Upper lobe of right lung (tissue), 1 donor: ENCODE measurements at regions not wholly inside any gene's neighbourhood (a gene's known extent, or its start where the extent isn't known, plus 50 kb on each side); places are given as distances from the start of the nearest gene placed in this dataset.

Experiments
- ATAC-seq: fragments of 200-7000 bp; cut with Tn5 transposase; one replicate; pipeline ENCODE4 v1.9.1; 2020; ENCODE audit warnings: mild to moderate bottlenecking, moderate library complexity
- DNase-seq: peaks from one replicate; pipeline ENCODE4 v3.0.0-alpha.2; 2020
- H3K27ac ChIP-seq: fragments of 200-600 bp; one replicate; pipeline ENCODE4 v1.8.0; 2022
- H3K27me3 ChIP-seq: fragments of 200-600 bp; one replicate; pipeline ENCODE4 v1.8.0; 2022; ENCODE audit warnings: mild to moderate bottlenecking
- H3K36me3 ChIP-seq: fragments of 200-600 bp; one replicate; pipeline ENCODE4 v1.8.0; 2022
- H3K4me1 ChIP-seq: fragments of 200-600 bp; one replicate; pipeline ENCODE4 v1.8.0; 2022
- H3K4me3 ChIP-seq: fragments of 200-600 bp; one replicate; pipeline ENCODE4 v1.8.0; 2022; ENCODE audit warnings: mild to moderate bottlenecking
- H3K9me3 ChIP-seq: fragments of 200-600 bp; one replicate; pipeline ENCODE4 v1.8.0; 2022
- CTCF ChIP-seq: fragments of 200-600 bp; IDR thresholded peaks from one replicate; pipeline ENCODE4 v1.8.0; 2022; ENCODE audit warnings: antibody characterized with exemption
- intact Hi-C: fragments of 100-400 bp; cut with DNase I; formaldehyde crosslinking; loops from one replicate; pipeline ENCODE4 v1.11.0; 2022
- donor health status: DM: no; HTN: yes; CAD: no; lungs with severe emphysema.

- H3K27me3 ChIP-seq, result no peaks in the 10 kb centered on the region
- no peak overlapping the region for H3K27ac ChIP-seq
- ATAC-seq, result no peak
- DNase-seq, result no peak
- intact Hi-C loops, result no loop called here
- TF ChIP-seq CTCF, result no peak
- no peaks in the 10 kb centered on the region for H3K36me3 ChIP-seq
- no peaks in the 10 kb centered on the region for H3K9me3 ChIP-seq
- no peaks in the 10 kb centered on the region for H3K4me1 ChIP-seq
- H3K4me3 ChIP-seq, result no peak overlapping the region
Observed at GRCh38 chr4:133452678-133453077, 303.6 kb downstream of the PCDH10 start.

GRCh38 chr4:133450813-133451212 lies 301.7 kb downstream of the PCDH10 start:
- H3K27me3 ChIP-seq, result no peaks in the 10 kb centered on the region
- TF ChIP-seq CTCF, result no peak
- no peak overlapping the region for H3K4me3 ChIP-seq
- no peaks in the 10 kb centered on the region for H3K36me3 ChIP-seq
- intact Hi-C loops, result no loop called here
- no peak for ATAC-seq
- no peaks in the 10 kb centered on the region for H3K4me1 ChIP-seq
- H3K9me3 ChIP-seq, result no peaks in the 10 kb centered on the region
- no peak overlapping the region for H3K27ac ChIP-seq
- DNase-seq, result no peak

- no peaks in the 10 kb centered on the region for H3K27me3 ChIP-seq
- no peaks in the 10 kb centered on the region for H3K36me3 ChIP-seq
- H3K4me3 ChIP-seq, result no peak overlapping the region
- no peak overlapping the region for H3K27ac ChIP-seq
- TF ChIP-seq CTCF, result no peak
- ATAC-seq (no peak), DNase-seq (no peak)
- H3K9me3 ChIP-seq, result no peaks in the 10 kb centered on the region
- no peaks in the 10 kb centered on the region for H3K4me1 ChIP-seq
- intact Hi-C loops, result no loop called here
Observed at GRCh38 chr4:133440404-133440803, 291.3 kb downstream of the PCDH10 start.

GRCh38 chr4:133439830-133440229 lies 290.7 kb downstream of the PCDH10 start:
- H3K36me3 ChIP-seq, result no peaks in the 10 kb centered on the region
- no peaks in the 10 kb centered on the region for H3K9me3 ChIP-seq
- no peaks in the 10 kb centered on the region for H3K4me1 ChIP-seq
- ATAC-seq (no peak), DNase-seq (no peak)
- H3K27ac ChIP-seq, result no peak overlapping the region
- H3K4me3 ChIP-seq, result no peak overlapping the region
- no peaks in the 10 kb centered on the region for H3K27me3 ChIP-seq
- no peak for TF ChIP-seq CTCF
- intact Hi-C loops, result no loop called here

GRCh38 chr4:133424605-133425004 lies 275.5 kb downstream of the PCDH10 start:
- intact Hi-C loops, result no loop called here
- Histone ChIP-seq H3K4me1 (no peaks in the 10 kb centered on the region), H3K36me3 (no peaks in the 10 kb centered on the region), H3K27me3 (no peaks in the 10 kb centered on the region), H3K27ac (no peak overlapping the region), H3K4me3 (no peak overlapping the region), H3K9me3 (no peaks in the 10 kb centered on the region)
- DNase-seq, result no peak
- no peak for TF ChIP-seq CTCF
- no peak for ATAC-seq

GRCh38 chr4:133403913-133404312 lies 254.8 kb downstream of the PCDH10 start:
- Histone ChIP-seq H3K36me3 (no peaks in the 10 kb centered on the region), H3K4me3 (no peak overlapping the region), H3K27ac (no peak overlapping the region), H3K9me3 (no peaks in the 10 kb centered on the region), H3K27me3 (no peaks in the 10 kb centered on the region), H3K4me1 (no peaks in the 10 kb centered on the region)
- no peak for ATAC-seq
- no peak for TF ChIP-seq CTCF
- no peak for DNase-seq
- intact Hi-C loops, result no loop called here
